PFSK-1 (cell line): ENCODE measurements at regions not wholly inside any gene's neighbourhood (a gene's known extent, or its start where the extent isn't known, plus 50 kb on each side); places are given as distances from the start of the nearest gene placed in this dataset.

Experiments
- FOXP2 ChIP-seq: optimal IDR thresholded peaks from 2 replicates; pipeline ENCODE3; 2011; ENCODE audit warnings: borderline replicate concordance, control low read depth, inconsistent platforms; ENCODE audit not compliant: insufficient read depth; ENCODE audit errors: extremely low read length, extremely low read depth
- POLR2AphosphoS5 ChIP-seq: IDR thresholded peaks from 2 replicates; pipeline ENCODE4 v1.6.1; 2012; ENCODE audit warnings: low read depth, mild to moderate bottlenecking, control low read depth, low read length, moderate library complexity
- SIN3A ChIP-seq: IDR thresholded peaks from 2 replicates; pipeline ENCODE4 v1.6.1; 2012; ENCODE audit warnings: mild to moderate bottlenecking, low read length, moderate library complexity, borderline replicate concordance; ENCODE audit not compliant: insufficient read depth
- TAF1 ChIP-seq: IDR thresholded peaks from 2 replicates; pipeline ENCODE4 v1.6.1; 2012; ENCODE audit warnings: low read length, control low read depth, borderline replicate concordance; ENCODE audit not compliant: insufficient read depth
- TF ChIP-seq, protein P1 (sequence below), 2 experiments: IDR thresholded peaks; 2 replicates each; pipeline versions ENCODE4 v1.6.1 to v1.8.0; 2011 to 2012; ENCODE audit warnings: low read depth in 2 of 2, low read length in 2 of 2, control low read depth in 1 of 2, inconsistent platforms in 1 of 2, mild to moderate bottlenecking in 1 of 2, moderate library complexity in 1 of 2; ENCODE audit not compliant: insufficient read depth in 1 of 2

DNA sequence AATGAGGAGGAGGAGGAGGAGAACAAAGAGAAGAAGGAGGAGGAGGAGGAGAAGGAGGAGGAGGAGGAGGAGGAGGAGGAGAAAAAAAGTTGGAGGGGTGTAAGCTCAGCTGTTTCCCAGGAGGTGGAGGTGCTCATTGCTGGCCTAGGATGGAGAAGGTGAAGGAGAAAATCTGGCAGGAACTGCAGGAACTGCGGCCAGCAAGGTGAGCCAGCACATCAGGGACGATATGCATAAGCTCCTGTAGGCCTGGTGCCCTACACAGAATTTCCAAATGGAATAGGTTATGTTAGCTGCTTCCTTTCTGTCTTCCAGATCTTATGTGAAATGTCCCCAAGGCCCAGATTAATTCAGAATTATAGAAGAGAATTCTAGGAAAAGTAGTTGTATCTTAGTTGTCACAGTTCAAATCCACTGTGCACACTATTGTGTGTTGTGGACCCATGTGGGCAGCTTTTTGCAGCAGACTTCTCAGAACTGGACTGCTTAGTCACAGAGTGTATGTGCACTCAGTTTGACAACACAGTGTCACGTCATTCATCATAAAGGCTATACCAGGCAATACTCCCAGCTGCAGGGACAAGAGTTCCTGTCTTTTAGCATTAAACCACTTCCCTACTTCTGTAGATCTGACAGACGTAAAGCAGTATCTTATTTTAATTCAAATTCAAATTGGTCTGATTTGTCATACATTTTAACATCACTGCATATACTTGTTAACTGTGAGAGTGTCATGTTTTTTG lies 303.7 kb downstream of the HLX start:
- TF ChIP-seq SIN3A: no peak
- TF ChIP-seq POLR2AphosphoS5: no peak
- TF ChIP-seq TAF1: no peak
- no peak for TF ChIP-seq FOXP2
- TF ChIP-seq, protein P1, sequence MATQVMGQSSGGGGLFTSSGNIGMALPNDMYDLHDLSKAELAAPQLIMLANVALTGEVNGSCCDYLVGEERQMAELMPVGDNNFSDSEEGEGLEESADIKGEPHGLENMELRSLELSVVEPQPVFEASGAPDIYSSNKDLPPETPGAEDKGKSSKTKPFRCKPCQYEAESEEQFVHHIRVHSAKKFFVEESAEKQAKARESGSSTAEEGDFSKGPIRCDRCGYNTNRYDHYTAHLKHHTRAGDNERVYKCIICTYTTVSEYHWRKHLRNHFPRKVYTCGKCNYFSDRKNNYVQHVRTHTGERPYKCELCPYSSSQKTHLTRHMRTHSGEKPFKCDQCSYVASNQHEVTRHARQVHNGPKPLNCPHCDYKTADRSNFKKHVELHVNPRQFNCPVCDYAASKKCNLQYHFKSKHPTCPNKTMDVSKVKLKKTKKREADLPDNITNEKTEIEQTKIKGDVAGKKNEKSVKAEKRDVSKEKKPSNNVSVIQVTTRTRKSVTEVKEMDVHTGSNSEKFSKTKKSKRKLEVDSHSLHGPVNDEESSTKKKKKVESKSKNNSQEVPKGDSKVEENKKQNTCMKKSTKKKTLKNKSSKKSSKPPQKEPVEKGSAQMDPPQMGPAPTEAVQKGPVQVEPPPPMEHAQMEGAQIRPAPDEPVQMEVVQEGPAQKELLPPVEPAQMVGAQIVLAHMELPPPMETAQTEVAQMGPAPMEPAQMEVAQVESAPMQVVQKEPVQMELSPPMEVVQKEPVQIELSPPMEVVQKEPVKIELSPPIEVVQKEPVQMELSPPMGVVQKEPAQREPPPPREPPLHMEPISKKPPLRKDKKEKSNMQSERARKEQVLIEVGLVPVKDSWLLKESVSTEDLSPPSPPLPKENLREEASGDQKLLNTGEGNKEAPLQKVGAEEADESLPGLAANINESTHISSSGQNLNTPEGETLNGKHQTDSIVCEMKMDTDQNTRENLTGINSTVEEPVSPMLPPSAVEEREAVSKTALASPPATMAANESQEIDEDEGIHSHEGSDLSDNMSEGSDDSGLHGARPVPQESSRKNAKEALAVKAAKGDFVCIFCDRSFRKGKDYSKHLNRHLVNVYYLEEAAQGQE (IDR thresholded peaks at IDR 0.05; ENCODE audit: insufficient read depth in 1 of 2, low read depth in 2 of 2, low read length in 2 of 2): no peak

DNA sequence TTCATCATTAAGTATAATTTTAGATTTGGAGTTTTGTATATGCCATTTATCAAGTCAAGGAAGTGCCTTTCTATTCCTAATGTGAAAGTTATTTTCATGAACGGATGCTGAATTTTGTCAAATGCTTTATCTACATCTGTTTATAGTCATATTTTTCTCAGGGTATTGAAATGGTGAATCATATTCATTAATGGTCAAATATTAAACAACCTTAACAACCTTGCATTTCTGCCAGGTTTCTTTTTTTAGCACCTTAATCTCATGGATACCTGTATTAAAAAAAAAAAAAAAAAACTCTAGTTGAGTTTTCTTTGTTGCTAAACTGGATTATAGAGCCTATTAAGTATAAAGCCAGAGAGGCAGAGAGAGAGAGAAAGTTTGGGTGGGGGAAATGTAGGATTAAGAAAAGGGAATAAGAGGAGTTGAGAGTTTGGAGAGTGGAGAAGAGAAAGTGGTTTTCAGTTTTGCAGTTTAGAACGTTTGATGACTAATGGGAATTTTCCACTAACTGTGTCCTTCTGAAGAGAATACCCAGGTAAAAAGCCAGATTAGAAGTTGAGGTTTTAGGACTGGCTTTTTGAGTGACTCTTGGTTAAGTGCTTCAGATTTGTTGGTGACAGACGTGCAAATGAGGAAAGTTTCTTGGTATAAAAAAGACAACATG lies 305.0 kb downstream of the HLX start:
- TF ChIP-seq POLR2AphosphoS5 (no peak), FOXP2 (no peak), TAF1 (no peak), SIN3A (no peak)
- TF ChIP-seq, protein P1 (IDR thresholded peaks at IDR 0.05; ENCODE audit: insufficient read depth in 1 of 2, low read depth in 2 of 2, low read length in 2 of 2): no peak

DNA sequence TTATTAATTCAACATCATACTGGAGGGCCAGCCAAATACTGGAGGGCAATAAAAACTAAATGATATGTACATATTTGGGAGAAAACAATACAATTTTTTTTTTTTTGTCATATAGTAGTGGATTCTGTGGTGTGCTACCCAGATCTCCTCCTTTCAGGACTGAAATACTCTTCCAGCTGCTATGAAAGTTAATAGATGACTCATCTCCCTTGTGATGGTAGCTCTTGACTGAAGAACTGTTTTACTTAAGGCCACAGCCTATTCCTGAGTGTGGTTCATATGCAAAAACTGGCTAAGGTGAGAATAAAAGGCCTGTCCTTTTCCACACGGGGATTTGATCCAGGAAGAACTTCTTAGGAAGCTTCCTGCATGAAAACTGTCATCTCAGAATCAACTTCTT lies 307.9 kb downstream of the HLX start:
- TF ChIP-seq POLR2AphosphoS5 (no peak), SIN3A (no peak), TAF1 (no peak), FOXP2 (no peak)
- TF ChIP-seq, protein P1 (IDR thresholded peaks at IDR 0.05; ENCODE audit: insufficient read depth in 1 of 2, low read depth in 2 of 2, low read length in 2 of 2): no peak

DNA sequence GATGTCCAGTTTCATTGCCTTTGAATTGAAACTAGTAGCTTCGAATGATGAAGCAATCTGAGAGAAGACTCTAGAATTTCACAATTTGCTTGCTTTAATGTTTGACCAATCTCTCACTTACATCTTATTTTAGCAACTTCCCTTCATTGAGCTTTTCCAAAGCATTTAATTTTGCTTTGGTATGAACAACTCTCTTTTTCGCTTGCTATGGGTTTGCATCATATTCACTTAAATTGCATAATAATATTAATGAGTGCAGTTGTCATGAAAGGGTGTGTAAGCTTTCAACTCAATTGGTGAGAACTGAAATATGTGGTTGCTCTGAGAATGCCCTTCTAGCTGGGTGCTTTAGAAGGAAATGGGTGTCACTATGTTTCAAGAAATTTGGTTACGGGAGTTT lies 309.2 kb downstream of the HLX start:
- TF ChIP-seq POLR2AphosphoS5: no peak
- no peak for TF ChIP-seq SIN3A
- no peak for TF ChIP-seq FOXP2

- TF ChIP-seq FOXP2: no peak
- TF ChIP-seq TAF1: no peak
- TF ChIP-seq POLR2AphosphoS5: no peak
- TF ChIP-seq, protein P1 (IDR thresholded peaks at IDR 0.05; ENCODE audit: insufficient read depth in 1 of 2, low read depth in 2 of 2, low read length in 2 of 2): no peak
- TF ChIP-seq SIN3A: no peak
These were observed 311.0 kb downstream of the HLX start for GRCh38 chr1:221190249-221190648.
